SK-N-SH treated with all-trans-retinoic acid at 6 μM for 48 hours (cell line): ENCODE measurements at regions not wholly inside any gene's neighbourhood (a gene's known extent, or its start where the extent isn't known, plus 50 kb on each side); places are given as distances from the start of the nearest gene placed in this dataset.

ENCODE experiments used
- OSR1 ChIP-seq: fragments of 250-450 bp; sonication (Bioruptor Pico); IDR thresholded peaks from 2 replicates; pipeline ENCODE4 v1.8.0; 2022; ENCODE audit warnings: moderate library complexity, mild to moderate bottlenecking, inconsistent platforms
- TF ChIP-seq, protein P1 (sequence below): fragments of 250-450 bp; sonication (Bioruptor Pico); IDR thresholded peaks from 2 replicates; pipeline ENCODE4 v1.8.0; 2020; ENCODE audit warnings: mild to moderate bottlenecking, moderate library complexity, borderline replicate concordance

DNA sequence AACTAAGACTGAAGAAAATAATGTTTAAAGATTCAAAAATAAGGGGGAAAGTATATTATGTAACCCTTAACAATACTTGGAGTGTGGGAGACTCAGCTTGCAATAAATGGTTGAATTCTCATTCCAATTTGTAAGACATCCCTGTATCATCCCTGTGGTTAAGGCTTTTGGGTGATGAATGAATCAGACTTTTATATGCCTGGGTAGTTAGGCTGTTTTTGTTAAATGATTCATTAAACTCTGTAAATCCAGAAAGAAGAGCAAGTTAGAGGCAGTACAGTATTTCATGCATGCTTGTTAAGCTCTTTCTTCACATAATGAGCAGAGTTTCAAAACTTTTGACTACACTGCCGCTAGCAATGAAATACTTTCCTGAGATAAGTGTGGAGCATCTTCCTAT, 948.8 kb downstream of the SOCS6 start:
- TF ChIP-seq OSR1 (CRISPR knock-in tag): no peak
- TF ChIP-seq, protein P1, sequence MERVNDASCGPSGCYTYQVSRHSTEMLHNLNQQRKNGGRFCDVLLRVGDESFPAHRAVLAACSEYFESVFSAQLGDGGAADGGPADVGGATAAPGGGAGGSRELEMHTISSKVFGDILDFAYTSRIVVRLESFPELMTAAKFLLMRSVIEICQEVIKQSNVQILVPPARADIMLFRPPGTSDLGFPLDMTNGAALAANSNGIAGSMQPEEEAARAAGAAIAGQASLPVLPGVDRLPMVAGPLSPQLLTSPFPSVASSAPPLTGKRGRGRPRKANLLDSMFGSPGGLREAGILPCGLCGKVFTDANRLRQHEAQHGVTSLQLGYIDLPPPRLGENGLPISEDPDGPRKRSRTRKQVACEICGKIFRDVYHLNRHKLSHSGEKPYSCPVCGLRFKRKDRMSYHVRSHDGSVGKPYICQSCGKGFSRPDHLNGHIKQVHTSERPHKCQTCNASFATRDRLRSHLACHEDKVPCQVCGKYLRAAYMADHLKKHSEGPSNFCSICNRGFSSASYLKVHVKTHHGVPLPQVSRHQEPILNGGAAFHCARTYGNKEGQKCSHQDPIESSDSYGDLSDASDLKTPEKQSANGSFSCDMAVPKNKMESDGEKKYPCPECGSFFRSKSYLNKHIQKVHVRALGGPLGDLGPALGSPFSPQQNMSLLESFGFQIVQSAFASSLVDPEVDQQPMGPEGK (CRISPR knock-in tag): no peak
